ENCODE measurements at regions not wholly inside any gene's neighbourhood (a gene's known extent, or its start where the extent isn't known, plus 50 kb on each side); places are given as distances from the start of the nearest gene placed in this dataset.

GRCh38 chr4:57360681-57361080 lies 250.5 kb upstream of the IGFBP7 start:
- H2AFZ ChIP-seq (ENCODE audit: low read length) = no peak overlapping the region
- H3K4me3 ChIP-seq (replicated peaks in 1 of 3; ENCODE audit: insufficient read depth in 1 of 3, low read depth in 2 of 3, low read length in 3 of 3) = no peak overlapping the region
- ATAC-seq = no peak
- POLR2A ChIA-PET = no interaction called here
- H3K79me2 ChIP-seq (ENCODE audit: insufficient read depth, low read length) = no peaks in the 10 kb centered on the region
- no peak overlapping the region for H3K9ac ChIP-seq (ENCODE audit: insufficient read depth, low read depth, low read length)
- no peaks in the 10 kb centered on the region for H3K27me3 ChIP-seq (ENCODE audit: control insufficient read depth in 1 of 2, insufficient read depth in 2 of 2, low read length in 2 of 2)
- intact Hi-C loops (cut with micrococcal nuclease; ENCODE audit: unreplicated experiment) = no loop called here
- 24% methylated on average over 2 of the region's 2 CpGs for WGBS (ENCODE audit: low lambda C conversion rate)
- no peaks in the 10 kb centered on the region for H3K36me3 ChIP-seq (replicated peaks in 1 of 2; ENCODE audit: control insufficient read depth in 1 of 2, insufficient read depth in 2 of 2, low read length in 2 of 2)
- in situ Hi-C loops (cut with HindIII; ENCODE audit: extremely low pct_ligation_motif_present, low pct_unique_long_range_greater_than_20kb) = no loop called here
- DNase-seq (ENCODE audit: low spot score) = no peak
- H3K27ac ChIP-seq (ENCODE audit: extremely low read length, insufficient read depth, low read length) = no peak overlapping the region
- no peak overlapping the region for H3K4me2 ChIP-seq (ENCODE audit: low read depth, low read length)
- TF ChIP-seq GABPA (IDR thresholded peaks at IDR 0.05; ENCODE audit: low read depth, low read length) (no peak), GABPA (CRISPR knock-in tag; IDR thresholded peaks at IDR 0.05; ENCODE audit: low read depth) (no peak), CREB3 (CRISPR knock-in tag; IDR thresholded peaks at IDR 0.05) (no peak), ZNF776 (CRISPR knock-in tag; IDR thresholded peaks at IDR 0.05) (no peak), GATAD2A (CRISPR knock-in tag; IDR thresholded peaks at IDR 0.05) (no peak), MIER2 (CRISPR knock-in tag; IDR thresholded peaks at IDR 0.05) (no peak), TOE1 (CRISPR knock-in tag; IDR thresholded peaks at IDR 0.05) (no peak), YEATS2 (CRISPR knock-in tag; IDR thresholded peaks at IDR 0.05; ENCODE audit: borderline replicate concordance) (no peak)
- no peak for FAIRE-seq
- H4K20me1 ChIP-seq (ENCODE audit: insufficient read depth, low read length) = no peaks in the 10 kb centered on the region
- BruUV-seq (replicated peaks) = no TSS peak
- H3K4me1 ChIP-seq (ENCODE audit: insufficient read depth, low read length) = no peaks in the 10 kb centered on the region
- CTCF ChIA-PET (ENCODE audit: low intra/inter-chr PET ratio, low total read pairs) = no interaction called here
- H3K9me3 ChIP-seq (ENCODE audit: low read length) = no peaks in the 10 kb centered on the region

GRCh38 chr4:57355101-57355665 lies 245.0 kb upstream of the IGFBP7 start:
- BruUV-seq (replicated peaks) = no TSS peak
- no peak overlapping the region for H3K4me2 ChIP-seq (ENCODE audit: low read depth, low read length)
- H3K9me3 ChIP-seq (ENCODE audit: low read length) = no peaks in the 10 kb centered on the region
- H4K20me1 ChIP-seq (ENCODE audit: insufficient read depth, low read length) = no peaks in the 10 kb centered on the region
- H2AFZ ChIP-seq (ENCODE audit: low read length) = no peak overlapping the region
- ChIA-PET POLR2A (no interaction called here), CTCF (ENCODE audit: low intra/inter-chr PET ratio, low total read pairs) (no interaction called here)
- under 1% methylated on average over 4 of the region's 4 CpGs for WGBS (ENCODE audit: low lambda C conversion rate)
- H3K27me3 ChIP-seq (ENCODE audit: control insufficient read depth in 1 of 2, insufficient read depth in 2 of 2, low read length in 2 of 2) = no peaks in the 10 kb centered on the region
- no peak for DNase-seq (ENCODE audit: low spot score)
- intact Hi-C loops (cut with micrococcal nuclease; ENCODE audit: unreplicated experiment) = no loop called here
- no peak for ATAC-seq
- in situ Hi-C loops (cut with HindIII; ENCODE audit: extremely low pct_ligation_motif_present, low pct_unique_long_range_greater_than_20kb) = no loop called here
- H3K79me2 ChIP-seq (ENCODE audit: insufficient read depth, low read length) = no peaks in the 10 kb centered on the region
- no peaks in the 10 kb centered on the region for H3K36me3 ChIP-seq (replicated peaks in 1 of 2; ENCODE audit: control insufficient read depth in 1 of 2, insufficient read depth in 2 of 2, low read length in 2 of 2)
- H3K4me1 ChIP-seq (ENCODE audit: insufficient read depth, low read length) = no peaks in the 10 kb centered on the region
- no peak for FAIRE-seq
- H3K4me3 ChIP-seq (replicated peaks in 1 of 3; ENCODE audit: insufficient read depth in 1 of 3, low read depth in 2 of 3, low read length in 3 of 3) = no peak overlapping the region
- H3K9ac ChIP-seq (ENCODE audit: insufficient read depth, low read depth, low read length) = no peak overlapping the region
- no peak overlapping the region for H3K27ac ChIP-seq (ENCODE audit: extremely low read length, insufficient read depth, low read length)
- TF ChIP-seq, protein P1, sequence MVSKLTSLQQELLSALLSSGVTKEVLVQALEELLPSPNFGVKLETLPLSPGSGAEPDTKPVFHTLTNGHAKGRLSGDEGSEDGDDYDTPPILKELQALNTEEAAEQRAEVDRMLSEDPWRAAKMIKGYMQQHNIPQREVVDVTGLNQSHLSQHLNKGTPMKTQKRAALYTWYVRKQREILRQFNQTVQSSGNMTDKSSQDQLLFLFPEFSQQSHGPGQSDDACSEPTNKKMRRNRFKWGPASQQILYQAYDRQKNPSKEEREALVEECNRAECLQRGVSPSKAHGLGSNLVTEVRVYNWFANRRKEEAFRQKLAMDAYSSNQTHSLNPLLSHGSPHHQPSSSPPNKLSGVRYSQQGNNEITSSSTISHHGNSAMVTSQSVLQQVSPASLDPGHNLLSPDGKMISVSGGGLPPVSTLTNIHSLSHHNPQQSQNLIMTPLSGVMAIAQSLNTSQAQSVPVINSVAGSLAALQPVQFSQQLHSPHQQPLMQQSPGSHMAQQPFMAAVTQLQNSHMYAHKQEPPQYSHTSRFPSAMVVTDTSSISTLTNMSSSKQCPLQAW (CRISPR knock-in tag; IDR thresholded peaks at IDR 0.05) = no peak
- TF ChIP-seq ZMAT3 (CRISPR knock-in tag; conservative IDR thresholded peaks at IDR 0.05) (no peak), ZNF513 (CRISPR knock-in tag; conservative IDR thresholded peaks at IDR 0.05) (no peak), BCL6 (CRISPR knock-in tag; IDR thresholded peaks at IDR 0.05) (no peak), GZF1 (CRISPR knock-in tag; IDR thresholded peaks at IDR 0.05) (no peak)
- TF ChIP-seq, protein P2, sequence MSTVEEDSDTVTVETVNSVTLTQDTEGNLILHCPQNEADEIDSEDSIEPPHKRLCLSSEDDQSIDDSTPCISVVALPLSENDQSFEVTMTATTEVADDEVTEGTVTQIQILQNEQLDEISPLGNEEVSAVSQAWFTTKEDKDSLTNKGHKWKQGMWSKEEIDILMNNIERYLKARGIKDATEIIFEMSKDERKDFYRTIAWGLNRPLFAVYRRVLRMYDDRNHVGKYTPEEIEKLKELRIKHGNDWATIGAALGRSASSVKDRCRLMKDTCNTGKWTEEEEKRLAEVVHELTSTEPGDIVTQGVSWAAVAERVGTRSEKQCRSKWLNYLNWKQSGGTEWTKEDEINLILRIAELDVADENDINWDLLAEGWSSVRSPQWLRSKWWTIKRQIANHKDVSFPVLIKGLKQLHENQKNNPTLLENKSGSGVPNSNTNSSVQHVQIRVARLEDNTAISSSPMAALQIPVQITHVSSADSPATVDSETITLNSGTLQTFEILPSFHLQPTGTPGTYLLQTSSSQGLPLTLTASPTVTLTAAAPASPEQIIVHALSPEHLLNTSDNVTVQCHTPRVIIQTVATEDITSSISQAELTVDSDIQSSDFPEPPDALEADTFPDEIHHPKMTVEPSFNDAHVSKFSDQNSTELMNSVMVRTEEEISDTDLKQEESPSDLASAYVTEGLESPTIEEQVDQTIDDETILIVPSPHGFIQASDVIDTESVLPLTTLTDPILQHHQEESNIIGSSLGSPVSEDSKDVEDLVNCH (CRISPR knock-in tag; IDR thresholded peaks at IDR 0.05) = no peak

All from HepG2 (cell line).